HG03095 (cell line): ENCODE measurements at regions not wholly inside any gene's neighbourhood (a gene's known extent, or its start where the extent isn't known, plus 50 kb on each side); places are given as distances from the start of the nearest gene placed in this dataset.
"Not testable (repeated sequence)": the region's sequence is repeated elsewhere in the genome, so short reads cannot be mapped to it uniquely, and the experiment has no call there.

ENCODE experiments used
- ATAC-seq: cut with Tn5 transposase; IDR thresholded peaks from one replicate; pipeline ENCODE4 v1.9.1; 2021; ENCODE audit warnings: moderate library complexity; ENCODE audit not compliant: unreplicated experiment

- ATAC-seq, result no peak
Observed at GRCh38 chr13:62483774-62484173, 1068.1 kb upstream of the PCDH20 start.

- no peak for ATAC-seq
Observed at GRCh38 chr13:62482351-62482750, 1066.7 kb upstream of the PCDH20 start.

- no peak for ATAC-seq
Observed at GRCh38 chr13:62473944-62474237, 1058.2 kb upstream of the PCDH20 start.

GRCh38 chr13:62473190-62473943 is 1057.7 kb upstream of the PCDH20 start:
- no peak for ATAC-seq

GRCh38 chr13:62453761-62454160 is 1038.1 kb upstream of the PCDH20 start:
- no peak for ATAC-seq

- ATAC-seq, result no peak
Observed at GRCh38 chr13:62450759-62451158, 1035.1 kb upstream of the PCDH20 start.

GRCh38 chr13:62447771-62448382 is 1032.2 kb upstream of the PCDH20 start:
- ATAC-seq, result not testable (repeated sequence)

GRCh38 chr13:62444805-62445204 is 1029.2 kb upstream of the PCDH20 start:
- ATAC-seq, result no peak

- ATAC-seq, result no peak
Observed at GRCh38 chr13:62434081-62434480, 1018.4 kb upstream of the PCDH20 start.

- no peak for ATAC-seq
Observed at GRCh38 chr13:62433660-62434059, 1018.0 kb upstream of the PCDH20 start.

- no peak for ATAC-seq
Observed at GRCh38 chr13:62432906-62433305, 1017.3 kb upstream of the PCDH20 start.

- ATAC-seq, result no peak
Observed at GRCh38 chr13:62432295-62432694, 1016.6 kb upstream of the PCDH20 start.

- no peak for ATAC-seq
Observed at GRCh38 chr13:62431852-62432251, 1016.2 kb upstream of the PCDH20 start.

- ATAC-seq, result no peak
Observed at GRCh38 chr13:62418872-62419271, 1003.2 kb upstream of the PCDH20 start.

GRCh38 chr13:62418376-62418775 is 1002.7 kb upstream of the PCDH20 start:
- ATAC-seq, result no peak

GRCh38 chr13:62407871-62408270 is 992.2 kb upstream of the PCDH20 start:
- no peak for ATAC-seq

- no peak for ATAC-seq
Observed at GRCh38 chr13:62388515-62388914, 972.9 kb upstream of the PCDH20 start.

- ATAC-seq, result no peak
Observed at GRCh38 chr13:62387647-62388046, 972.0 kb upstream of the PCDH20 start.

- ATAC-seq, result not testable (repeated sequence)
Observed at GRCh38 chr13:62379241-62379640, 963.6 kb upstream of the PCDH20 start.

- no peak for ATAC-seq
Observed at GRCh38 chr13:62377838-62378237, 962.2 kb upstream of the PCDH20 start.

GRCh38 chr13:62375653-62376052 is 960.0 kb upstream of the PCDH20 start:
- no peak for ATAC-seq

- no peak for ATAC-seq
Observed at GRCh38 chr13:62371737-62372136, 956.1 kb upstream of the PCDH20 start.

- not testable (repeated sequence) for ATAC-seq
Observed at GRCh38 chr13:62367971-62368370, 952.3 kb upstream of the PCDH20 start.
